ENCODE measurements at regions not wholly inside any gene's neighbourhood (a gene's known extent, or its start where the extent isn't known, plus 50 kb on each side); places are given as distances from the start of the nearest gene placed in this dataset.

DNA sequence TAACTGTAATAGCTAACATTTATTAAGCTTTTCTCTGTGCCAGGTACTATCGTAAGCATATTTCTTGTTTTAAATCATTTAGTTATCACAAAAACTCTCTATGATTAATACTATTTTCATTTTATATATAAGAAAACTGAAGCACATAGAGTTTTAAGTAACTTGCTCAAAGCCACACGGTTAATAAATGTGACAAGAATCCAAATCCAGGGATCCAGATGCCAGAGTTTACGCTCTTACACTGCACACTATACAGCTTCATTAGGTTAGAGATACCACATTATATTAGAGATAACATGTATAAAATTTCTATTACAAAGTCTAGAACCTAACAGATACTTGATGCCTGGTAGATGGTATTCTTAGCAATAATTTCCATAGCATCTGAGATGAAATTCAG is 265.2 kb downstream of the SHOX2 start:
- TF ChIP-seq TAF1 (IDR thresholded peaks at IDR 0.05; ENCODE audit: low read depth, low read length), result no peak
- TF ChIP-seq SPI1 (IDR thresholded peaks at IDR 0.05; ENCODE audit: low read depth, low read length), result no peak
- TF ChIP-seq POLR2A (IDR thresholded peaks at IDR 0.05; ENCODE audit: low read depth, low read length), result no peak

All from GM12891 (cell line).